HEK293 (cell line): ENCODE measurements at regions not wholly inside any gene's neighbourhood (a gene's known extent, or its start where the extent isn't known, plus 50 kb on each side); places are given as distances from the start of the nearest gene placed in this dataset.

ENCODE experiments used
- CTCF ChIA-PET: fragments of 350-600 bp; formaldehyde crosslinking; extraction: SDS; loops from one replicate; lab custom pipeline; 2021; ENCODE audit warnings: antibody characterized with exemption; lab: Yijun Ruan, JAX
- POLR2A ChIA-PET: fragments of 300-600 bp; formaldehyde crosslinking; extraction: SDS; loops from one replicate; lab custom pipeline; 2020; ENCODE audit warnings: antibody characterized with exemption, inconsistent platforms; lab: Yijun Ruan, JAX
- H3K27ac ChIP-seq: fragments of 200-500 bp; sonication (Bioruptor generic); 2 replicates; pipeline ENCODE4 v1.5.1; 2014; ENCODE audit warnings: low read depth, low read length, control low read depth, inconsistent platforms; ENCODE audit errors: extremely low read depth
- H3K36me3 ChIP-seq, 2 experiments: fragments of 200-500 bp in 1 of 2; sonication (Bioruptor generic) in 1 of 2; 1 replicate in 1 of 2; 2 replicates in 1 of 2; pipeline ENCODE4 v1.5.1; 2014 to 2017; ENCODE audit warnings: inconsistent platforms in 2 of 2, low read length in 2 of 2; ENCODE audit not compliant: control insufficient read depth in 2 of 2, insufficient read depth in 1 of 2
- H3K4me1 ChIP-seq: fragments of 200-500 bp; sonication (Bioruptor generic); 2 replicates; pipeline ENCODE4 v1.5.1; 2014; ENCODE audit warnings: mild to moderate bottlenecking, low read length, inconsistent platforms; ENCODE audit not compliant: control insufficient read depth, insufficient read depth
- H3K4me3 ChIP-seq: 2 replicates; pipeline ENCODE4 v1.5.1; 2011; ENCODE audit warnings: low read depth, mild to moderate bottlenecking, control low read depth, low read length, moderate library complexity
- H3K9me3 ChIP-seq: fragments of 200-500 bp; sonication (Bioruptor generic); 2 replicates; pipeline ENCODE4 v1.5.1; 2014; ENCODE audit warnings: low read depth, low read length, inconsistent platforms; ENCODE audit not compliant: control insufficient read depth, insufficient read depth
- MYNN ChIP-seq: fragments of 450-650 bp; formaldehyde crosslinking; IDR thresholded peaks from 2 replicates; pipeline ENCODE4 v1.5.1; 2016; ENCODE audit warnings: missing biosample characterization, missing genetic modification characterization, borderline replicate concordance
- SP3 ChIP-seq: fragments of 450-650 bp; formaldehyde crosslinking; IDR thresholded peaks from 2 replicates; pipeline ENCODE4 v1.5.1; 2016; ENCODE audit warnings: missing biosample characterization, missing genetic modification characterization
- ZBTB48 ChIP-seq: fragments of 450-650 bp; formaldehyde crosslinking; IDR thresholded peaks from 2 replicates; pipeline ENCODE4 v1.5.1; 2016; ENCODE audit warnings: missing biosample characterization, missing genetic modification characterization
- ZBTB7A ChIP-seq: fragments of 450-650 bp; formaldehyde crosslinking; IDR thresholded peaks from 2 replicates; pipeline ENCODE4 v1.5.1; 2016; ENCODE audit warnings: low read depth, missing biosample characterization, missing genetic modification characterization
- ZNF121 ChIP-seq: fragments of 450-650 bp; formaldehyde crosslinking; IDR thresholded peaks from 2 replicates; pipeline ENCODE4 v1.5.1; 2016; ENCODE audit warnings: missing biosample characterization, missing genetic modification characterization
- ZNF211 ChIP-seq: fragments of 450-650 bp; formaldehyde crosslinking; IDR thresholded peaks from 2 replicates; pipeline ENCODE4 v1.5.1; 2016; ENCODE audit warnings: low read depth, missing biosample characterization, missing genetic modification characterization
- ZNF274 ChIP-seq, 2 experiments: fragments of 200-500 bp in 1 of 2; fragments of 450-650 bp in 1 of 2; sonication (Bioruptor generic) in 1 of 2; formaldehyde crosslinking in 1 of 2; IDR thresholded peaks; 2 replicates each; pipeline versions ENCODE4 v1.5.1 to v1.6.1; 2014 to 2016; ENCODE audit warnings: borderline replicate concordance in 1 of 2, inconsistent platforms in 1 of 2, low read length in 1 of 2, missing biosample characterization in 1 of 2, missing genetic modification characterization in 1 of 2
- ZNF280C ChIP-seq: fragments of 450-650 bp; formaldehyde crosslinking; IDR thresholded peaks from 2 replicates; pipeline ENCODE4 v1.5.1; 2016; ENCODE audit warnings: missing biosample characterization, missing genetic modification characterization
- ZNF280D ChIP-seq: fragments of 450-650 bp; formaldehyde crosslinking; IDR thresholded peaks from 2 replicates; pipeline ENCODE4 v1.5.1; 2016; ENCODE audit warnings: missing biosample characterization, missing genetic modification characterization
- ZNF404 ChIP-seq: fragments of 450-650 bp; formaldehyde crosslinking; IDR thresholded peaks from 2 replicates; pipeline ENCODE4 v1.5.1; 2017; ENCODE audit warnings: missing biosample characterization, missing genetic modification characterization
- ZNF549 ChIP-seq: fragments of 450-650 bp; IDR thresholded peaks from 2 replicates; pipeline ENCODE4 v1.5.1; 2018; ENCODE audit warnings: missing biosample characterization, missing genetic modification characterization, mild to moderate bottlenecking, inconsistent platforms, moderate library complexity
- ZNF561 ChIP-seq: fragments of 450-650 bp; IDR thresholded peaks from 2 replicates; pipeline ENCODE4 v1.5.1; 2018; ENCODE audit warnings: missing biosample characterization, missing genetic modification characterization, borderline replicate concordance
- ZNF626 ChIP-seq: fragments of 450-650 bp; sonication (Bioruptor Pico); formaldehyde crosslinking; IDR thresholded peaks from 2 replicates; pipeline ENCODE4 v1.5.1; 2018; ENCODE audit warnings: missing biosample characterization, missing genetic modification characterization, inconsistent platforms
- ZNF785 ChIP-seq: fragments of 450-650 bp; formaldehyde crosslinking; IDR thresholded peaks from 2 replicates; pipeline ENCODE4 v1.5.1; 2016; ENCODE audit warnings: missing biosample characterization, missing genetic modification characterization
- TF ChIP-seq, protein P1 (sequence below): fragments of 450-650 bp; formaldehyde crosslinking; IDR thresholded peaks from 2 replicates; pipeline ENCODE4 v1.5.1; 2017; ENCODE audit warnings: missing biosample characterization, missing genetic modification characterization

DNA sequence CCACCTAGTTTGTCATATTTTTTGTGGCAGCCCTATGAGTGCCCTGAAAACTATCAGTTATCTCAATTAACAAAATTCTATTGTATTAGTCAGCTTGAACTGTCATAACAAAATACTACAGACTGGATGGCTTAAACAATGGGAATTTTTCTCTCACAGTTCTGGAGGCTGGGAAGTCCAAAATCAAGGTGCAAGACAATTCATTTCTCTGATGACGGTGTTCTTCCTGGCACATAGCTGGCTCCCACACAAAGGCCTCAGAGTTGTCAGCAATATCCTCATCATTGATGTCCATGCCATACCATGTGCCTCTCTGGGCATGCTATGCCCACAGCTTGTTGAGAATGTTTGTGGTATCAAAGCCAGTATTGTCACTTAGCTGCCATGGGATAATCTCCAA, 691.9 kb downstream of the NR2F1-AS1 start:
- no peaks in the 10 kb centered on the region for H3K4me1 ChIP-seq
- POLR2A ChIA-PET: no interaction called here
- TF ChIP-seq SP3 (tag by site-specific recombination): no peak
- TF ChIP-seq ZNF121 (tag by site-specific recombination): no peak
- TF ChIP-seq ZNF280D (tag by site-specific recombination): no peak
- TF ChIP-seq, all 188 proteins: peak for 0
- Histone ChIP-seq H3K4me3 (no peak overlapping the region), H3K36me3 (no peaks in the 10 kb centered on the region), H3K27ac (no peak overlapping the region), H3K9me3 (no peaks in the 10 kb centered on the region)
- CTCF ChIA-PET: no interaction called here

- Histone ChIP-seq H3K27ac (no peak overlapping the region), H3K4me3 (no peak overlapping the region), H3K36me3 (no peaks in the 10 kb centered on the region)
- TF ChIP-seq ZNF211 (tag by site-specific recombination) (no peak), ZNF626 (no peak), ZNF404 (tag by site-specific recombination) (no peak), MYNN (tag by site-specific recombination) (no peak), ZNF785 (no peak), ZNF274 (IDR thresholded peaks at IDR 0.05; ENCODE audit: low read length) (no peak), ZNF274 (tag by site-specific recombination; IDR thresholded peaks at IDR 0.05; ENCODE audit: borderline replicate concordance) (no peak), ZNF549 (tag by site-specific recombination) (no peak), ZBTB7A (tag by site-specific recombination) (no peak), ZNF280C (tag by site-specific recombination) (no peak), ZNF561 (tag by site-specific recombination) (no peak), ZBTB48 (tag by site-specific recombination) (no peak)
- TF ChIP-seq, protein P1, sequence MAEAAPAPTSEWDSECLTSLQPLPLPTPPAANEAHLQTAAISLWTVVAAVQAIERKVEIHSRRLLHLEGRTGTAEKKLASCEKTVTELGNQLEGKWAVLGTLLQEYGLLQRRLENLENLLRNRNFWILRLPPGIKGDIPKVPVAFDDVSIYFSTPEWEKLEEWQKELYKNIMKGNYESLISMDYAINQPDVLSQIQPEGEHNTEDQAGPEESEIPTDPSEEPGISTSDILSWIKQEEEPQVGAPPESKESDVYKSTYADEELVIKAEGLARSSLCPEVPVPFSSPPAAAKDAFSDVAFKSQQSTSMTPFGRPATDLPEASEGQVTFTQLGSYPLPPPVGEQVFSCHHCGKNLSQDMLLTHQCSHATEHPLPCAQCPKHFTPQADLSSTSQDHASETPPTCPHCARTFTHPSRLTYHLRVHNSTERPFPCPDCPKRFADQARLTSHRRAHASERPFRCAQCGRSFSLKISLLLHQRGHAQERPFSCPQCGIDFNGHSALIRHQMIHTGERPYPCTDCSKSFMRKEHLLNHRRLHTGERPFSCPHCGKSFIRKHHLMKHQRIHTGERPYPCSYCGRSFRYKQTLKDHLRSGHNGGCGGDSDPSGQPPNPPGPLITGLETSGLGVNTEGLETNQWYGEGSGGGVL (tag by site-specific recombination): no peak
- TF ChIP-seq, all 188 proteins: peak for 0
- Histone ChIP-seq H3K9me3 (no peaks in the 10 kb centered on the region), H3K4me1 (no peaks in the 10 kb centered on the region)
- ChIA-PET CTCF (interaction anchor here (0.6 to 0.7 kb wide), 2 partner anchors 252 to 712 kb away, joined by 3 to 4 read pairs; no protein-coding TSS in a partner anchor), POLR2A (no interaction called here)
Measured at GRCh38 chr5:92887254-92887653, 693.8 kb downstream of the NR2F1-AS1 start.
